ENCODE measurements at regions not wholly inside any gene's neighbourhood (a gene's known extent, or its start where the extent isn't known, plus 50 kb on each side); places are given as distances from the start of the nearest gene placed in this dataset.

DNA sequence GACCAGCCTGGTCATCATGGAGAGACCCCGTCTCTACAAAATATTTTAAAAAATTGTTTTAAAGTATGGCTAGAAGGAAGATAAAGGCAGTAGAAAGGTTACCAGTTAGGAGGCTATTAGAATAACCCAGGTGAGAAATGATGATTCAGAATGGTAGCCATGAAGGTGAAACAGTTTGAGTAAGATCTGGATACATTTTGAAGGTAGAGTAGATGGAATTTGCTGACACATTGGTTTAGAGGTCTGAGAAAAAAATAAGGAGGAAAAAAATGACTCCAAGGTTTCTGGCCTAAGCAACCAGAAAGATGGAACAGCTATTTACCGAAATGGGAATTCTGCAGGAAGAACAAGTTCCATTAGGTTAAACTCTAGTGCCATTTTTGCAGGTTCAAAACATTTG is 167.9 kb upstream of the TAB2 start:
- no peak for DNase-seq (ENCODE audit: low read depth)
- TF ChIP-seq CTCF (IDR thresholded peaks at IDR 0.05; ENCODE audit: low read depth, low read length, missing control alignments), result no peak
- H3K4me3 ChIP-seq (ENCODE audit: low read depth, low read length), result no peak overlapping the region

DNA sequence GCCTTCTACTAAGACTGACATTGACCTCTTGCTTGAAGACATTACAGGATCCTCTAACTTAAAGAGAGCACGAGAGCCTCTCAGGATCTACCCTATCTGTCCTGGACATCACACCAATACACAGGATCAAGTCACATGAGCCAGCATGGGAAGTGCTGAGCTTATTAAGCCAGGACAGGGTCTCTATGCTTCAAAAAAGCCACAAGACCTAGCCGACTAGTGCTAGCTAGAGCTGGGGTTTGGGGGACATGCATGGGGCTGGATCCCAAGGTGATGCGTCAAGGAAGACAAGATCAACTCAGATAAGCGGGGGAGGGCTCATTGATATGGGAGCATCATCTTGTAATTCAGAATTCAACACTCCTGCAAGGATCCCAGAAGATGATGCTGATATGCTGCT is 167.2 kb upstream of the TAB2 start:
- TF ChIP-seq CTCF (IDR thresholded peaks at IDR 0.05; ENCODE audit: low read depth, low read length, missing control alignments), result no peak
- no peak for DNase-seq (ENCODE audit: low read depth)
- no peak overlapping the region for H3K4me3 ChIP-seq (ENCODE audit: low read depth, low read length)

- no peak for TF ChIP-seq CTCF (IDR thresholded peaks at IDR 0.05; ENCODE audit: low read depth, low read length, missing control alignments)
- no peak for DNase-seq (ENCODE audit: low read depth)
Observed at GRCh38 chr6:149150801-149151398, 166.6 kb upstream of the TAB2 start.

DNA sequence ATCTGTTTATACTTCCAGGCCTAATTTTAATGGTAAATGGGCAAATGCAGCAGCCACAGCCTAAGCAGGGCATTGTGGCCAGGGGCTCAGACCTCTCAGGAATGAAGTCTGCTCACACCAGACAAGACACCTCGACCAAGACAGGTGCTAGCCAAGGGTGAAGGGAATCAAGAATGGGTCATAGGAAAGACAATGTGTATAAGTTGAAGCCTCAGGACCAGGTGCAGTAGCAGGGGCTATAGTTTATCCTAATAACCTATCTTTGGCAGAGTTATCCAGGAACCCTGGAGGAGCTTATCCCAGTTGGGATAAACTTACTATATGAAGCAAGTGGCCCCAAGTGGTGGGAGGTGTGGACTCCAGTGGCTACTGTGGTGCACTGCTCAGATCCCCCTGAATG is 165.0 kb upstream of the TAB2 start:
- no peak overlapping the region for H3K4me3 ChIP-seq (ENCODE audit: low read depth, low read length)
- DNase-seq (ENCODE audit: low read depth), result no peak
- TF ChIP-seq CTCF (IDR thresholded peaks at IDR 0.05; ENCODE audit: low read depth, low read length, missing control alignments), result no peak

More at GRCh38 chr6:149150801-149151398, 166.6 kb upstream of the TAB2 start:
- no peak overlapping the region for H3K4me3 ChIP-seq (ENCODE audit: low read depth, low read length)

DNA sequence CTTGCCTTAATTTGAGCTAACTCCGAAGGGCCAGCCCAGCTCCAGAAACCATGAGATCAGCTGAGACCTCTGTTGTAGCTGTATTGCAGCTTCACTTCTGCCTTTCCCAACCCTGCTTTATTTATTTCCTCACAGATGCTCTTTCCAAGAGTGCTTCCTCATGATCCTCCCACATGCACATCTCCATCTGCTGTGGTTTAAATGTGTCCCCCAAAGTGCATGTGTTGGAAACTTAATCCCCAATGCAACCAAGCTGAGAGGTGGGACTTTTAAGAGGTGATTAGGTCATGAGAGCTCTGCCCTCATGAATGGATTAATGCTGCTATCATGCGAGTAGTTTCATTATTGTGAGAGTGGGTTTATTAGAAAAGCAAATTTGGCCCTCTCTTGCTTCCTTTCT is 164.4 kb upstream of the TAB2 start:
- TF ChIP-seq CTCF (IDR thresholded peaks at IDR 0.05; ENCODE audit: low read depth, low read length, missing control alignments), result no peak
- DNase-seq (ENCODE audit: low read depth), result no peak
- no peak overlapping the region for H3K4me3 ChIP-seq (ENCODE audit: low read depth, low read length)

GRCh38 chr6:149153693-149154092 is 163.8 kb upstream of the TAB2 start:
- DNase-seq (ENCODE audit: low read depth), result no peak
- no peak overlapping the region for H3K4me3 ChIP-seq (ENCODE audit: low read depth, low read length)
- TF ChIP-seq CTCF (IDR thresholded peaks at IDR 0.05; ENCODE audit: low read depth, low read length, missing control alignments), result no peak

DNA sequence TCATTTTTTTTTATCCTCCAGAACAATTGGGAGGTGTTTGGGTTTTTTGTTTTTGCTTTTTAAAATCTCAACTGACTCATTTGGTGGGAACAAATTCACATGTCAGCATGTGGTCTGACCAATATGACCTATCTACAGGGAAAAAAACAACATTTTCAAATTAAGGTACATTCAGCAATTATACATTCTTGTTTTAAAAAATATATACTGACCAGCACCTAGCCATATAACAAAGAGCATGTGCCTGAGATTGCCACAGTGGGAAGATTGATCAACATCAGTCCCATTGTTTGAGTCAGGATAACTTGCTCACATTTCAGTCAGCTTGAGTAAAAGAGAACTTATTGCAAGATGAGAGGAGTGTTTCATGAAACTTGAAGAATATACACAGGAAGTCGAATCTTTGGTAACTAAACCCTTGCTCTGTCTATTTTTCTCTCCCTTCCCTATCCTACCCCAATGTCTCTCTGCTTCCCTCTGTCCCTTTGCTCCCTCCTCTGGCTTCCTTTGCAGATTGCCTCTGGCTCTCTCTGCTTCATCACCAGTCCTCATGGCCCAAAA is 163.2 kb upstream of the TAB2 start:
- DNase-seq (ENCODE audit: low read depth), result no peak
- no peak overlapping the region for H3K4me3 ChIP-seq (ENCODE audit: low read depth, low read length)
- no peak for TF ChIP-seq CTCF (IDR thresholded peaks at IDR 0.05; ENCODE audit: low read depth, low read length, missing control alignments)
